ENCODE measurements at regions not wholly inside any gene's neighbourhood (a gene's known extent, or its start where the extent isn't known, plus 50 kb on each side); places are given as distances from the start of the nearest gene placed in this dataset.

- Histone ChIP-seq H4K91ac (ENCODE audit: insufficient read depth, low read depth, low read length) (no peak overlapping the region), H3K9me3 (ENCODE audit: control insufficient read depth, insufficient read depth, low read length) (no peaks in the 10 kb centered on the region), H2AK9ac (replicated peaks; ENCODE audit: low read depth, low read length, poor library complexity) (no peak overlapping the region), H4K5ac (ENCODE audit: low read depth, low read length) (no peak overlapping the region), H2BK120ac (ENCODE audit: low read depth, low read length) (no peak overlapping the region), H3K18ac (ENCODE audit: low read depth, low read length) (no peak overlapping the region), H3K9me1 (ENCODE audit: insufficient read depth, low read length) (no peaks in the 10 kb centered on the region), H3K27ac (ENCODE audit: insufficient read depth, low read length) (no peak overlapping the region), H2AFZ (replicated peaks; ENCODE audit: low read length, poor library complexity) (no peak overlapping the region), H3K4me2 (ENCODE audit: low read depth, low read length) (no peak overlapping the region), H4K20me1 (ENCODE audit: insufficient read depth, low read length) (no peaks in the 10 kb centered on the region), H3K14ac (replicated peaks; ENCODE audit: low read depth, low read length) (no peak overlapping the region), H3K4me3 (ENCODE audit: insufficient read depth, low read depth, low read length) (no peak overlapping the region), H3K4ac (ENCODE audit: low read depth, low read length) (no peak overlapping the region), H3K4me1 (ENCODE audit: control insufficient read depth, insufficient read depth, low read length) (peaks cover 11% of the 10 kb centered on the region; the same call in 1 of the 2 replicates), H4K8ac (ENCODE audit: low read depth in 2 of 2, low read length in 2 of 2) (no peak overlapping the region), H2AK5ac (ENCODE audit: low read depth, low read length) (no peak overlapping the region), H3K36me3 (ENCODE audit: control insufficient read depth, insufficient read depth, low read length) (no peaks in the 10 kb centered on the region), H3K56ac (ENCODE audit: extremely low read depth, insufficient read depth, low read length) (no peak overlapping the region), H3K9ac (ENCODE audit: low read depth, low read length) (no peak overlapping the region), H2BK5ac (ENCODE audit: low read depth, low read length, poor library complexity, severe bottlenecking) (no peak overlapping the region), H3K79me1 (ENCODE audit: low read depth in 1 of 2, low read length in 2 of 2) (no peaks in the 10 kb centered on the region), H3K23ac (ENCODE audit: low read depth, low read length) (no peak overlapping the region), H2BK15ac (ENCODE audit: low read depth, low read length) (no peak overlapping the region), H2BK20ac (ENCODE audit: low read depth, low read length) (no peak overlapping the region), H3K27me3 (ENCODE audit: control insufficient read depth, insufficient read depth, low read length) (peaks cover 15% of the 10 kb centered on the region)
- TF ChIP-seq, protein P1, sequence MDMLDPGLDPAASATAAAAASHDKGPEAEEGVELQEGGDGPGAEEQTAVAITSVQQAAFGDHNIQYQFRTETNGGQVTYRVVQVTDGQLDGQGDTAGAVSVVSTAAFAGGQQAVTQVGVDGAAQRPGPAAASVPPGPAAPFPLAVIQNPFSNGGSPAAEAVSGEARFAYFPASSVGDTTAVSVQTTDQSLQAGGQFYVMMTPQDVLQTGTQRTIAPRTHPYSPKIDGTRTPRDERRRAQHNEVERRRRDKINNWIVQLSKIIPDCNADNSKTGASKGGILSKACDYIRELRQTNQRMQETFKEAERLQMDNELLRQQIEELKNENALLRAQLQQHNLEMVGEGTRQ (IDR thresholded peaks at IDR 0.05; ENCODE audit: low read depth, low read length): no peak
- TF ChIP-seq ELK1 (IDR thresholded peaks at IDR 0.05; ENCODE audit: borderline replicate concordance, low read depth, low read length) (no peak), NFE2L2 (IDR thresholded peaks at IDR 0.05; ENCODE audit: low read depth, low read length) (no peak), POLR2A (IDR thresholded peaks at IDR 0.05; ENCODE audit: low read depth, low read length) (no peak), SMC3 (IDR thresholded peaks at IDR 0.05; ENCODE audit: low read depth, low read length) (no peak)
- ChIA-PET CTCF (no interaction called here), POLR2A (ENCODE audit: unreplicated experiment) (no interaction called here)
- intact Hi-C loops (cut with micrococcal nuclease): loop anchor here (2.0 to 10.0 kb wide), 2 partner anchors 170 to 226 kb away; partner anchors contain the start of gene EFNB1
- dilution Hi-C loops (cut with HindIII; ENCODE audit: low sequenced_read_pairs, unreplicated experiment): no loop called here
- DNase-seq (no peak), ATAC-seq (ENCODE audit: low read depth) (no peak)
- in situ Hi-C loops (cut with MboI; ENCODE audit: low sequenced_read_pairs): no loop called here
- no TSS peak for BruUV-seq (replicated peaks)
- 67% methylated on average over 2 of the region's 4 CpGs; no CpG with 5 or more reads in 1 of the 2 experiments for WGBS, 2 experiments (ENCODE audit: extremely low coverage in 2 of 2, insufficient read length in 1 of 2)
Observed at GRCh38 chrX:68998716-68999115, 166.5 kb downstream of the PJA1 start.

Measured in IMR-90 (cell line).